PC-3 (cell line): ENCODE measurements at regions not wholly inside any gene's neighbourhood (a gene's known extent, or its start where the extent isn't known, plus 50 kb on each side); places are given as distances from the start of the nearest gene placed in this dataset.

Source experiments
- CTCF ChIP-seq: fragments of 300-600 bp; sonication (generic); conservative IDR thresholded peaks from 2 replicates; pipeline ENCODE4 v1.5.1; 2017; ENCODE audit warnings: antibody characterized with exemption, low read depth, mild to moderate bottlenecking, low read length
- EZH2 ChIP-seq: fragments of 300-600 bp; sonication (generic); IDR thresholded peaks from one replicate; pipeline ENCODE4 v1.6.1; 2017; ENCODE audit warnings: antibody characterized with exemption, mild to moderate bottlenecking, low read length; ENCODE audit not compliant: unreplicated experiment
- EZH2phosphoT487 ChIP-seq: fragments of 300-600 bp; sonication (generic); IDR thresholded peaks from 2 replicates; pipeline ENCODE4 v1.6.1; 2018; ENCODE audit warnings: mild to moderate bottlenecking, antibody characterized with exemption, low read length, borderline replicate concordance

GRCh38 chr3:79973917-79974595 lies 206.3 kb upstream of the ROBO1 start:
- TF ChIP-seq CTCF (no peak), EZH2 (no peak), EZH2phosphoT487 (no peak)
